Fibroblast of lung (primary cell): ENCODE measurements at regions not wholly inside any gene's neighbourhood (a gene's known extent, or its start where the extent isn't known, plus 50 kb on each side); places are given as distances from the start of the nearest gene placed in this dataset.

Experiments
- DNase-seq, 2 donors: peaks; one replicate each; pipeline versions ENCODE4 v3.0.0 to v3.0.0-alpha.2; 2010; ENCODE audit warnings: low read depth in 2 of 2
- H2AFZ ChIP-seq: 2 replicates; pipeline ENCODE4 v1.5.1; 2012; ENCODE audit warnings: low read length, control low read depth, inconsistent platforms
- H3K27ac ChIP-seq: 2 replicates; pipeline ENCODE4 v1.5.1; 2011; ENCODE audit warnings: low read length, control low read depth; ENCODE audit not compliant: insufficient read depth
- H3K27me3 ChIP-seq: 2 replicates; pipeline ENCODE4 v1.5.1; 2011; ENCODE audit warnings: mild to moderate bottlenecking, low read length; ENCODE audit not compliant: control insufficient read depth, insufficient read depth
- H3K36me3 ChIP-seq: 2 replicates; pipeline ENCODE4 v1.5.1; 2011; ENCODE audit warnings: low read length; ENCODE audit not compliant: control insufficient read depth, insufficient read depth
- H3K4me1 ChIP-seq: 2 replicates; pipeline ENCODE4 v1.5.1; 2011; ENCODE audit warnings: low read length; ENCODE audit not compliant: control insufficient read depth, insufficient read depth; ENCODE audit errors: extremely low read depth
- H3K4me2 ChIP-seq: 2 replicates; pipeline ENCODE4 v1.5.1; 2011; ENCODE audit warnings: low read length, control low read depth; ENCODE audit not compliant: insufficient read depth; ENCODE audit errors: extremely low read depth
- H3K4me3 ChIP-seq, 4 experiments: fragments of 200-600 bp in 1 of 4; sonication (generic) in 1 of 4; replicated peaks in 1 of 4; 2 replicates each; pipeline ENCODE4 v1.5.1; 2011 to 2016; ENCODE audit warnings: low read length in 4 of 4, low read depth in 3 of 4, mild to moderate bottlenecking in 3 of 4, control low read depth in 2 of 4, inconsistent platforms in 1 of 4, mixed read lengths in 1 of 4; ENCODE audit not compliant: insufficient read depth in 1 of 4; ENCODE audit errors: control extremely low read depth in 1 of 4
- H3K79me2 ChIP-seq: 2 replicates; pipeline ENCODE4 v1.5.1; 2012; ENCODE audit warnings: mild to moderate bottlenecking, low read length, inconsistent platforms; ENCODE audit not compliant: control insufficient read depth, insufficient read depth
- H3K9ac ChIP-seq: 2 replicates; pipeline ENCODE4 v1.5.1; 2011; ENCODE audit warnings: mild to moderate bottlenecking, low read length, control low read depth; ENCODE audit not compliant: insufficient read depth
- H3K9me3 ChIP-seq: 2 replicates; pipeline ENCODE4 v1.5.1; 2012; ENCODE audit warnings: low read depth, low read length; ENCODE audit not compliant: control insufficient read depth, insufficient read depth
- H4K20me1 ChIP-seq: 2 replicates; pipeline ENCODE4 v1.5.1; 2011; ENCODE audit warnings: low read length; ENCODE audit not compliant: control insufficient read depth, insufficient read depth; ENCODE audit errors: extremely low read depth
- CTCF ChIP-seq, 2 donors: IDR thresholded peaks in 1 of 2; conservative IDR thresholded peaks in 1 of 2; 1 replicate in 1 of 2; 2 replicates in 1 of 2; pipeline ENCODE4 v1.5.1; 2011 to 2012; ENCODE audit warnings: low read length in 2 of 2, control low read depth in 1 of 2, inconsistent platforms in 1 of 2, low read depth in 1 of 2, mild to moderate bottlenecking in 1 of 2
- EZH2 ChIP-seq: IDR thresholded peaks from 2 replicates; pipeline ENCODE4 v1.5.1; 2012; ENCODE audit warnings: low read length, control low read depth, mild to moderate bottlenecking; ENCODE audit errors: missing control alignments

- no peaks in the 10 kb centered on the region for H4K20me1 ChIP-seq
- no peak for TF ChIP-seq EZH2
- TF ChIP-seq CTCF (conservative IDR thresholded peaks at IDR 0.05 in 1 of 2, IDR thresholded peaks at IDR 0.05 in 1 of 2; ENCODE audit: low read depth in 1 of 2, low read length in 2 of 2), result no peak
- H3K79me2 ChIP-seq, result no peaks in the 10 kb centered on the region
- no peak overlapping the region for H3K4me2 ChIP-seq
- H3K36me3 ChIP-seq, result no peaks in the 10 kb centered on the region
- peaks cover 2% of the 10 kb centered on the region for H3K4me1 ChIP-seq
- H3K27ac ChIP-seq, result no peak overlapping the region
- no peak overlapping the region for H2AFZ ChIP-seq
- no peaks in the 10 kb centered on the region for H3K27me3 ChIP-seq
- no peaks in the 10 kb centered on the region for H3K9me3 ChIP-seq
- DNase-seq, result no peak
- no peak overlapping the region for H3K4me3 ChIP-seq
- H3K9ac ChIP-seq, result no peak overlapping the region
These were observed 119.2 kb upstream of the RFLNA start for GRCh38 chr12:124175704-124176103.

- DNase-seq, result no peak
These were observed 117.5 kb upstream of the RFLNA start for GRCh38 chr12:124177276-124177950.

GRCh38 chr12:124177951-124178316, 117.0 kb upstream of the RFLNA start:
- H3K9me3 ChIP-seq, result no peaks in the 10 kb centered on the region
- no peak overlapping the region for H3K27ac ChIP-seq
- no peak for TF ChIP-seq EZH2
- TF ChIP-seq CTCF (conservative IDR thresholded peaks at IDR 0.05 in 1 of 2, IDR thresholded peaks at IDR 0.05 in 1 of 2; ENCODE audit: low read depth in 1 of 2, low read length in 2 of 2), result no peak
- H2AFZ ChIP-seq, result no peak overlapping the region
- no peaks in the 10 kb centered on the region for H3K4me1 ChIP-seq
- H4K20me1 ChIP-seq, result no peaks in the 10 kb centered on the region
- H3K36me3 ChIP-seq, result no peaks in the 10 kb centered on the region
- no peaks in the 10 kb centered on the region for H3K79me2 ChIP-seq
- no peak overlapping the region for H3K4me2 ChIP-seq
- DNase-seq, result no peak
- no peak overlapping the region for H3K9ac ChIP-seq
- H3K27me3 ChIP-seq, result no peaks in the 10 kb centered on the region
- no peak overlapping the region for H3K4me3 ChIP-seq

More at GRCh38 chr12:124177276-124177950, 117.5 kb upstream of the RFLNA start:
- Histone ChIP-seq H4K20me1 (no peaks in the 10 kb centered on the region), H3K79me2 (no peaks in the 10 kb centered on the region), H3K9ac (no peak overlapping the region), H3K4me2 (no peak overlapping the region), H2AFZ (no peak overlapping the region), H3K4me1 (peaks cover under 1% of the 10 kb centered on the region), H3K27me3 (no peaks in the 10 kb centered on the region), H3K4me3 (no peak overlapping the region), H3K36me3 (no peaks in the 10 kb centered on the region), H3K27ac (no peak overlapping the region), H3K9me3 (no peaks in the 10 kb centered on the region)
- TF ChIP-seq EZH2 (no peak), CTCF (conservative IDR thresholded peaks at IDR 0.05 in 1 of 2, IDR thresholded peaks at IDR 0.05 in 1 of 2; ENCODE audit: low read depth in 1 of 2, low read length in 2 of 2) (no peak)
